Fibroblast of pulmonary artery (primary cell): ENCODE measurements at regions not wholly inside any gene's neighbourhood (a gene's known extent, or its start where the extent isn't known, plus 50 kb on each side); places are given as distances from the start of the nearest gene placed in this dataset.
A peak's percentile ranks its signal among the peaks of the same experiment; 100 is the strongest.
"Not testable (repeated sequence)": the region's sequence is repeated elsewhere in the genome, so short reads cannot be mapped to it uniquely, and the experiment has no call there.

Experiments
- DNase-seq: peaks from one replicate; pipeline ENCODE4 v3.0.0-alpha.2; 2010; ENCODE audit warnings: low read depth
- H3K4me3 ChIP-seq: replicated peaks from 2 replicates; pipeline ENCODE4 v1.5.1; 2011; ENCODE audit warnings: low read depth, mild to moderate bottlenecking, control low read depth, low read length, moderate library complexity
- TF ChIP-seq, protein P1 (sequence below): IDR thresholded peaks from 2 replicates; pipeline ENCODE4 v1.5.1; 2011; ENCODE audit warnings: mild to moderate bottlenecking, control low read depth, low read length, inconsistent platforms; ENCODE audit errors: missing control alignments

DNA sequence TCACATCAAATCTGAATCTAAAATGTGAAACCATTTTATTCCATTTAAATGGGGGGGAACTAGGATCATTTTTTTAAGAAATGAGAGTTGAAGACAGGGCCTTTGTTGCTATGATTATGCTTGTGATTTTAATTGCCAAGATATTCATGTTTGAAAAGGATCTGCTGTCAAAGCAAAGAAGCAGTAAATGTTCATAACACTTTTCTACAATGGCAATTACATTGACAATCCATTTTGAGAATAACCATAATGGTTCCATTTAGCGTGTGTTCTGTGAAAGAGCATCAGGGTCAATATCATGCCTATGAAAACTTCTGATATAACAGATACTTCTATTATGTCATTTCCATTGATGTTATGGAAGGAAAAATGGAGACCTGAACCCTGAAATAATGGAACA lies 745.8 kb upstream of the SGO1 start:
- DNase-seq: no peak
- TF ChIP-seq, protein P1, sequence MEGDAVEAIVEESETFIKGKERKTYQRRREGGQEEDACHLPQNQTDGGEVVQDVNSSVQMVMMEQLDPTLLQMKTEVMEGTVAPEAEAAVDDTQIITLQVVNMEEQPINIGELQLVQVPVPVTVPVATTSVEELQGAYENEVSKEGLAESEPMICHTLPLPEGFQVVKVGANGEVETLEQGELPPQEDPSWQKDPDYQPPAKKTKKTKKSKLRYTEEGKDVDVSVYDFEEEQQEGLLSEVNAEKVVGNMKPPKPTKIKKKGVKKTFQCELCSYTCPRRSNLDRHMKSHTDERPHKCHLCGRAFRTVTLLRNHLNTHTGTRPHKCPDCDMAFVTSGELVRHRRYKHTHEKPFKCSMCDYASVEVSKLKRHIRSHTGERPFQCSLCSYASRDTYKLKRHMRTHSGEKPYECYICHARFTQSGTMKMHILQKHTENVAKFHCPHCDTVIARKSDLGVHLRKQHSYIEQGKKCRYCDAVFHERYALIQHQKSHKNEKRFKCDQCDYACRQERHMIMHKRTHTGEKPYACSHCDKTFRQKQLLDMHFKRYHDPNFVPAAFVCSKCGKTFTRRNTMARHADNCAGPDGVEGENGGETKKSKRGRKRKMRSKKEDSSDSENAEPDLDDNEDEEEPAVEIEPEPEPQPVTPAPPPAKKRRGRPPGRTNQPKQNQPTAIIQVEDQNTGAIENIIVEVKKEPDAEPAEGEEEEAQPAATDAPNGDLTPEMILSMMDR: no peak
- H3K4me3 ChIP-seq: no peak overlapping the region

GRCh38 chr3:20930034-20930433 lies 744.0 kb upstream of the SGO1 start:
- DNase-seq: peak; percentile 32
- no peak overlapping the region for H3K4me3 ChIP-seq
- TF ChIP-seq, protein P1: peak; percentile 52

DNA sequence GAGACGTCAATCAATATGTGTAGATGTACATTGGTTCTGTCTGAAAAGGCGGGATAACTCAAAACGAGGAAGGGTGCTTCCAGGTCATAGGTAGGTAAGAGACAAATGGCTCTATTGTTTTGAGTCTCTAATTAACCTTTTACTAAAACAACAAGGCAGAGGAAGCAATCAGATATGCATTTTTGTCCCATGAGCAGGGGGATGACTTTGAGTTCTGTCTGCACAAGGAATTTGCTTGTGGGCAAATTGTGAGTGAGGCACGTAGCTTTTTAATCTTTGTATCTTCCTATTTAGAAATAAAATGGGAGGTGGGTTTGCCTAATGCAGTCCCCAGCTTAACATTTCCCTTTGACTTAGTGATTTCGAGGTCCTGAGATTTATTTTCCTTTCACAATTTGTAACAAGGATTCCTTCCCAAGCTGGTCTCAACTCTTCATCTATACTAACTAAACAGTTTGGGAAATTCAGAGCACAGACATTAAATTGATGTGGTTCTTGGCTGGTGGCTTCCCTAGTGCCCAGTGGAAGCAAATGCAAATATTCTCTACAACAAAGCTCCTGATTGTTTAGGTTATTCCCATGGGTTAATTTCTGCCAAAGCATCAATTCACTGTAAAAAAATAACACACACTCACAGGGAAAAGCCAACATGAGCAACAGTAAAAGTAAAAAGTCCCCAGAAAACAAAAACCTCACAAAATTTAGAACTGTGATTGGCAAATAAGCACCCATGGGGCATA lies 738.8 kb upstream of the SGO1 start:
- TF ChIP-seq, protein P1: no peak
- H3K4me3 ChIP-seq: no peak overlapping the region
- no peak for DNase-seq

- H3K4me3 ChIP-seq, DNase-seq: not testable (repeated sequence)
Measured at GRCh38 chr3:20921112-20921511, 735.1 kb upstream of the SGO1 start.

- H3K4me3 ChIP-seq: no peak overlapping the region
- TF ChIP-seq, protein P1: no peak
- no peak for DNase-seq
Measured at GRCh38 chr3:20916951-20917606, 731.1 kb upstream of the SGO1 start.

GRCh38 chr3:20914310-20914709 lies 728.3 kb upstream of the SGO1 start:
- DNase-seq: no peak
- H3K4me3 ChIP-seq: no peak overlapping the region
- TF ChIP-seq, protein P1: no peak

DNA sequence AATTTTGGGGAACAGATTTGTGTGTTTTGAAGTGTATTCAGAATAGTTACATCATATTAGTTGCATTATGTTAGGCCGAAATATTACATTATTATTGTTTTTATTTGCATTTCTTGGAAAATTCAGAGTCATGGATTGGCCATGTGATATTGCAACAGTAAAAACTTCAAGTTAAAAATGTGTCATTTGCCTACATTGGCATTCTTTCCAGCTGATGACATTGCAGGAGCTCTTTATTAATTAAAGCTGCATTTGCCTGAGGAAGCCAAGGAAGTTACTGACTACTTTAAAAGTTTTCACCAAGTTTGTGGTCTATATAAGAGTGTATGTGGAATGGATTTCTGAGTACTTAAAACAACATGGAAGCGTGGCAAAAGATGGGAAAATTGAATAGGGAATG lies 726.4 kb upstream of the SGO1 start:
- TF ChIP-seq, protein P1: no peak
- no peak for DNase-seq
- no peak overlapping the region for H3K4me3 ChIP-seq
